ENCODE measurements at regions not wholly inside any gene's neighbourhood (a gene's known extent, or its start where the extent isn't known, plus 50 kb on each side); places are given as distances from the start of the nearest gene placed in this dataset.

GRCh38 chr15:95298729-95299128 is 1031.8 kb upstream of the NR2F2 start (continued):
- TF ChIP-seq ZNF462 (CRISPR knock-in tag; IDR thresholded peaks at IDR 0.05) = no peak

GRCh38 chr15:95300958-95301357 is 1029.5 kb upstream of the NR2F2 start:
- Histone ChIP-seq H3K79me2 (replicated peaks; ENCODE audit: insufficient read depth) (no peaks in the 10 kb centered on the region), H3K4me3 (no peak overlapping the region), H3K27ac (ENCODE audit: low read depth) (no peak overlapping the region), H3K4me2 (no peak overlapping the region), H2AFZ (no peak overlapping the region), H3K4me1 (ENCODE audit: insufficient read depth) (no peaks in the 10 kb centered on the region), H3K27me3 (ENCODE audit: insufficient read depth) (no peaks in the 10 kb centered on the region), H3K36me3 (ENCODE audit: insufficient read depth) (no peaks in the 10 kb centered on the region), H3F3A (replicated peaks; ENCODE audit: low read depth) (no peaks in the 10 kb centered on the region), H3K9me2 (ENCODE audit: insufficient read depth) (no peaks in the 10 kb centered on the region), H4K20me1 (replicated peaks; ENCODE audit: insufficient read depth) (no peaks in the 10 kb centered on the region)
- DNase-seq (ENCODE audit: low spot score) = no peak
- Mint-ChIP-seq H3K9me3 (no peaks in the 10 kb centered on the region), H3K27me3 (ENCODE audit: insufficient read depth, low read depth, poor library complexity) (no peaks in the 10 kb centered on the region), H3K27ac (no peak overlapping the region), H3K36me3 (ENCODE audit: low read depth) (no peaks in the 10 kb centered on the region), H3K4me1 (no peaks in the 10 kb centered on the region), H3K4me3 (no peak overlapping the region)
- ATAC-seq = no peak
- TF ChIP-seq EZH2 (IDR thresholded peaks at IDR 0.05; ENCODE audit: low read depth, unreplicated experiment) (no peak), ETS1 (IDR thresholded peaks at IDR 0.05) (no peak), REST (IDR thresholded peaks at IDR 0.05; ENCODE audit: unreplicated experiment) (no peak), STAT1 (IDR thresholded peaks at IDR 0.05; ENCODE audit: unreplicated experiment) (no peak), CTCF (conservative IDR thresholded peaks at IDR 0.05; ENCODE audit: low read depth in 2 of 2) (no peak), CREB1 (CRISPR knock-in tag; IDR thresholded peaks at IDR 0.05; ENCODE audit: low read depth) (no peak)
